ENCODE measurements at regions not wholly inside any gene's neighbourhood (a gene's known extent, or its start where the extent isn't known, plus 50 kb on each side); places are given as distances from the start of the nearest gene placed in this dataset.

DNA sequence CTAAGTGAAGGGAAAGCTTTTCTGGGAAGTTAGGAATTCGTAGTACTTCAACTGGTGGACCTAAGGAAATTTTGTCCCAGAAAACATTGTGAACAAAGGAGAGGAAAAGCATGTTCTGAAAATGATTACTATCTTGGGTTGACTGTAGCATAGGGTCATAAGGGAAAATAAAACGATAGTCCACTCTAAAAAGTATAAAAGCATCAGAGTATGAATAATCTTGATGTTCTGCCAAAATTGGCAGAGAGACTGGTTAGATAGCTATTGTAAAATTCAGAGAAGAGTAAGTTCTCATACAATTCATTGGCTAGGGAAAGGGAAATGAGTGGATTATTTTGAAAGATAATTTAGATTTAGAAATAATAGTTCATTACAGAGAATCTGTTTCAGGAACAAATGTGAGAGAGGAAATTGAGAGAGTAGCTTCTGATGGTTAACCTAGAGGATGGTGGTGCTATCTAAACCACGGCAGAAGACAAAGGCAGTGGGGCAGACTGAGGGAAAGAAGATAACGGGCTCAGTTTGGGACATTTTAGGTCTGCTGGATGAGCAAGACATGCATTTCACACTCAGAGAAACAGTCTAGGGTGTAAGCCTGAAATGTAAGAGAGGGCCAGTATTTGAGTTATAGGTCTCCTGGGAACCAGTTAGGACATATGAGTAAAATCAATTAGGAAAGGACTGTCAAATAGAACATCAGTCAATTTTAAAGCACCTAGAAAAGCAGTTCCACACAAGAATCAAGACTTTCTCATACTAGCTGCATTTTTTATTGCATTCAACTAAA is 799.3 kb upstream of the CXADR start:
- peaks cover 16% of the 10 kb centered on the region; the same call in 1 of the 2 replicates for H3K9me3 ChIP-seq (ENCODE audit: insufficient read depth, low read depth, low read length)
- H3K4me1 ChIP-seq (ENCODE audit: insufficient read depth, low read length), result no peaks in the 10 kb centered on the region
- no peaks in the 10 kb centered on the region for H3K27me3 ChIP-seq (ENCODE audit: insufficient read depth, low read length)
- H3K36me3 ChIP-seq (ENCODE audit: insufficient read depth, low read depth, low read length), result no peaks in the 10 kb centered on the region
- H3K9ac ChIP-seq (ENCODE audit: low read depth, low read length), result no peak overlapping the region
- H3K27ac ChIP-seq (ENCODE audit: low read length), result no peak overlapping the region
- no peak overlapping the region for H3K4me3 ChIP-seq (ENCODE audit: low read length)

DNA sequence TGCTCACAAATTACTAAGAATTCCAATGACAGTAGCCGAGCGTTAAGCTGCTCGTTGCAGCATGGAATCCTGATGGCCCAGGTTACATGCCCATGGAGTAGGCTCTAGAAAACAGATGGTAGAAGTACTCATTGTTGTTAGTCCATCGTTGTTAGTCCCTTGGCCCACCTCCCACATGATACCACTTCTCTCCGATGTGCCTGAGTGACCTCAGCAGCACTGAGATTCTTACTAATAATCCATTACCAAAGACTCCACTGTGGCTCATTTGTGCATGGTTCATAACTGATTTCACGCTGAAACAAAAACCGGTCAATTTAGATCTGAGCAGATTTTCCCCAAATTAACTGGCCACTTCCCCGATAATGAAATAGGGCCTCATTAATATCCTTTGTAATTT is 772.3 kb upstream of the CXADR start:
- Histone ChIP-seq H3K27me3 (ENCODE audit: insufficient read depth, low read length) (no peaks in the 10 kb centered on the region), H3K36me3 (ENCODE audit: insufficient read depth, low read depth, low read length) (no peaks in the 10 kb centered on the region), H3K9me3 (ENCODE audit: insufficient read depth, low read depth, low read length) (no peaks in the 10 kb centered on the region), H3K9ac (ENCODE audit: low read depth, low read length) (no peak overlapping the region), H3K27ac (ENCODE audit: low read length) (no peak overlapping the region), H3K4me3 (ENCODE audit: low read length) (no peak overlapping the region), H3K4me1 (ENCODE audit: insufficient read depth, low read length) (no peaks in the 10 kb centered on the region)

DNA sequence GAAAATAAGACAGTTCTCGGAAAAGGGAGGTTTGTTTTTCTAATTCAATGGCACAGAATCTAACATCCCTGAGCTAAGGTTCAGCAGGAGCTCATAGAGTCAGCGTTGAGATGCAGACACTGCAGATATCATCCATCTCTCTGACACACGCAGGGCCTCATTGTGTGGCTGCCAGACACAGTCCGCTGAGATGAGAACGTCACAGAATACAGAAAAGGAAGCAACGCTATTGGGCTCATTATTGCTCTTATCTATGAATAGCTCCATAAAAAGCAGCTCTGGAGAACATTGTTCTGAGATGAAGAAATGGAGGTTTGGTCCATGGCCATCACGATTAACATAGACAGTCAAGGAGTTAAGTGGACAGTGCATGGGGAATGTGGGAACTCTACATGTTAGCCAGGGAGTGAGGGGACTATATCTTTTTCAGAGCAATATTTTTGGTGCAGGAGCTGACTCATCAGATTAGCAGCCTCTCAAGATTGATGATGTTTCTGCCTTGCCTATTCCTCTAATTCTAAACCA is 771.6 kb upstream of the CXADR start:
- H3K9ac ChIP-seq (ENCODE audit: low read depth, low read length), result no peak overlapping the region
- H3K36me3 ChIP-seq (ENCODE audit: insufficient read depth, low read depth, low read length), result no peaks in the 10 kb centered on the region
- H3K27ac ChIP-seq (ENCODE audit: low read length), result no peak overlapping the region
- no peak overlapping the region for H3K4me3 ChIP-seq (ENCODE audit: low read length)
- no peaks in the 10 kb centered on the region for H3K27me3 ChIP-seq (ENCODE audit: insufficient read depth, low read length)
- no peaks in the 10 kb centered on the region for H3K4me1 ChIP-seq (ENCODE audit: insufficient read depth, low read length)
- no peaks in the 10 kb centered on the region for H3K9me3 ChIP-seq (ENCODE audit: insufficient read depth, low read depth, low read length)

DNA sequence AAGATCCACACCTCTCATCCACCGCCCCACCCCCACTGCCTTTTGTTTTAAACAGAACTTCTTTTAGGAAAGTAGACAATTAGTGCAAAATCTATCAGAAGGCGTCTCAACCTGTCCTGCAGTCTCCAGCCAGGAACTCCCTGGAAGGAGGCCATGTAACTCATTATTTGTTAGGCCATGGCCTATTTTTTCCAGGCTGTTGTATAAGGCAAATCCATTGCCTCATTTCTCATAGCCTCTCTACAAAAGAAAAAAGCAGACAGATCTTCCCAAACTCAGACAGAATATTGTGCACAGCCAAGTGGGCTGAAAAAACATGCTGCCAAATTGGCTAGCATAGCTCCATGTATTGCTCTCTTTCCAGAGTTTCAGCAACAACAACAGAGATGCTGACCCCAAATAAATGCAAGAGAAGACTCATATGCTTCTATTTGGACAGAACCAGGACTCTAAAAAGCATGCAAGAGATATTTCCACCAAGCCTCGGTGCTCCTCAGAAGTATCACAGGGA is 770.7 kb upstream of the CXADR start:
- Histone ChIP-seq H3K27ac (ENCODE audit: low read length) (no peak overlapping the region), H3K4me1 (ENCODE audit: insufficient read depth, low read length) (no peaks in the 10 kb centered on the region), H3K9me3 (ENCODE audit: insufficient read depth, low read depth, low read length) (no peaks in the 10 kb centered on the region), H3K9ac (ENCODE audit: low read depth, low read length) (no peak overlapping the region), H3K4me3 (ENCODE audit: low read length) (no peak overlapping the region), H3K36me3 (ENCODE audit: insufficient read depth, low read depth, low read length) (no peaks in the 10 kb centered on the region), H3K27me3 (ENCODE audit: insufficient read depth, low read length) (no peaks in the 10 kb centered on the region)

DNA sequence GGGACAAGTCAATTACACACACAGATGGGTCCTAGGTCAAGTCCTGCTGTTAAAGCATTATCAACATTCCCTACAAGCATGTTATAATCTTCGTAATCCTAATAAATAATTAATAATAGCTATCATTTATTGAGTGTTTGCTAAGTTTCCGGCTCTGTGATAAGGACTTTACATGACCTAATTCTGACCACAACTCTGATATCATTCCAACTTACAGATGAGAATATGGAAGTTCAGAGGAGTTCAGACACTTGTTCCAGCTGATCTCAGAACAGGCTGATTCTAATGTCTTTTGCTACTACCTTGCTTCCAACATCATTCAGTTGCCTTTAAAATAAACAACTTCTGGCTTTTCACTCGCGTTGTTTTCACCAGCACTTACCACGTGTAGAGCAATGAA is 770.1 kb upstream of the CXADR start:
- Histone ChIP-seq H3K36me3 (ENCODE audit: insufficient read depth, low read depth, low read length) (no peaks in the 10 kb centered on the region), H3K27me3 (ENCODE audit: insufficient read depth, low read length) (no peaks in the 10 kb centered on the region), H3K4me3 (ENCODE audit: low read length) (no peak overlapping the region), H3K9me3 (ENCODE audit: insufficient read depth, low read depth, low read length) (no peaks in the 10 kb centered on the region), H3K4me1 (ENCODE audit: insufficient read depth, low read length) (no peaks in the 10 kb centered on the region), H3K9ac (ENCODE audit: low read depth, low read length) (no peak overlapping the region), H3K27ac (ENCODE audit: low read length) (no peak overlapping the region)

DNA sequence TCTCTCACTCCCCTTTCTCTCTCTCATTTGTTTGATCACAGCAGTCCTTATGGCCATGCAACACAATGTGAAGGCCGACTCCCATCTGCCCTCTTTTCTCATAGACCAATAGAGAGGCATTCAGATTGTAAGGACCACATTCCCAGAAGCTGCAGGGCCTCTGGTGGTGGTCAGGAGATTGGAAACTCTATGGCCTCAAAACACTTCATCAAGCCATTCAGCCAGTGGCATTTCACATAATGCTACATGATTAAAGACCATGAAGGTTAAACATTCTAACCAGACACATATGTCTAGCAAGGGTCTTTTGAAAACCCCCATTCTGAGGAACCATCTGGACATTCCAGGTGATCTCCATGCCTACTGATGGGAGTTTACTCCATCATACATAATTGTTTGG is 769.5 kb upstream of the CXADR start:
- Histone ChIP-seq H3K4me3 (ENCODE audit: low read length) (no peak overlapping the region), H3K27ac (ENCODE audit: low read length) (no peak overlapping the region), H3K36me3 (ENCODE audit: insufficient read depth, low read depth, low read length) (no peaks in the 10 kb centered on the region), H3K9me3 (ENCODE audit: insufficient read depth, low read depth, low read length) (no peaks in the 10 kb centered on the region), H3K9ac (ENCODE audit: low read depth, low read length) (no peak overlapping the region), H3K27me3 (ENCODE audit: insufficient read depth, low read length) (no peaks in the 10 kb centered on the region), H3K4me1 (ENCODE audit: insufficient read depth, low read length) (no peaks in the 10 kb centered on the region)

DNA sequence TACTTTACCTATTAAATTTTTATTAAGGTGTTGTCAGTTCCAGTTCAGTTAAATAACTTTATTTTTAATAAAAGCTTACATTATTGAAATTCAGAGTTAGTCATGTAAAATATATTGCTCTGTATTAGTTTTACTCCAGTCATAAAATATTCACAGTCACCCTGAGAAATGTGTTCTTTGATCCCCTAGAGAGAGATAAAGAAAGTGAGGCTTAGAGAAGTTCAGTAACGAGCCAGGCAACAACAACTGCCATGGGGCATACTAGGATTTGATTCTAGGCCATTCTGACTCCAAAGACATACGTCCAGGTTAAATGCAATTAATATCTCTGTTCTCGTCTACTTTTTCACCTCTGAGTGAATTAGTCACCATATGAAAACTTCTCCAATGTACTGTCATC is 761.9 kb upstream of the CXADR start:
- no peaks in the 10 kb centered on the region for H3K36me3 ChIP-seq (ENCODE audit: insufficient read depth, low read depth, low read length)
- H3K27me3 ChIP-seq (ENCODE audit: insufficient read depth, low read length), result no peaks in the 10 kb centered on the region
- H3K9me3 ChIP-seq (ENCODE audit: insufficient read depth, low read depth, low read length), result no peaks in the 10 kb centered on the region
- no peak overlapping the region for H3K4me3 ChIP-seq (ENCODE audit: low read length)
- no peak overlapping the region for H3K27ac ChIP-seq (ENCODE audit: low read length)
- 0 out of 2 replicates have a peak, but pooled peaks cover 3% of the 10 kb centered on the region for H3K4me1 ChIP-seq (ENCODE audit: insufficient read depth, low read length)
- H3K9ac ChIP-seq (ENCODE audit: low read depth, low read length), result no peak overlapping the region

DNA sequence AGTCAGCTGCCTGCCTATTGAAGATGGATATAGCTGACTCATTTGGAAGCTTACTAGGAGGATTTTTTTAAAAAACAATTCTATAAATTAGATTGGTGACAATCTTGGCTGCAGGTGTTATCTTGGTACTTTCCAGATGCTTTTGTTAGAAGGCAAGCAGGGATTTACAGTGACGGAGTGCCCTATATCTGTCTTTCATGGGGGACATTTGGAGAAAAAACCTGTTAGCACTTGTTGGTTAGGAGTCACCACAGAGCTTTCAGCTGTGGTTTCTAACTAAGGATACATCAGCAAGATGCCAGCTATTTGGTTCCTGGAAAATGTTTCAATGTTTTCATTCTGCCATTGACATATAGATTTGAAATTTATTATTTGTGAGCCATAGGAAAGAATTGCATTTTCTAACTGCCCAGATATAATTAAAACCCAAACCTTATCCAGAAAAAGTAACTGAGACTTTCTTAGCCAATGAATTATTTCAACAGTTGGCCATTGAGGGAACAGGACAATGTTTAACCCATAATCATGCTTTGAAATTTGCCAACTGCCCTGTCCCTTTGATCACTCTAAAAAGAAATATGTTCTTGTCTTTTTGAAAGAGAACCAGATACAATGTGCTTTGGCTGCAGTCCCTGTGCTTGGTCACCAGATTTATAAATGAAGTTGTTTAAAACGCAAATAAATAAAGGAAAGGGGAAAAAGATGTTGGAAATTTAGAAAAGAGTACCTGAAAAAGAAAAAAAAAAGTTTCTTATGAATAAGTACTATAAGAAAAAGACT is 761.0 kb upstream of the CXADR start:
- Histone ChIP-seq H3K4me1 (ENCODE audit: insufficient read depth, low read length) (0 out of 2 replicates have a peak, but pooled peaks cover 3% of the 10 kb centered on the region), H3K27ac (ENCODE audit: low read length) (no peak overlapping the region), H3K9me3 (ENCODE audit: insufficient read depth, low read depth, low read length) (no peaks in the 10 kb centered on the region), H3K27me3 (ENCODE audit: insufficient read depth, low read length) (no peaks in the 10 kb centered on the region), H3K9ac (ENCODE audit: low read depth, low read length) (no peak overlapping the region), H3K4me3 (ENCODE audit: low read length) (no peak overlapping the region), H3K36me3 (ENCODE audit: insufficient read depth, low read depth, low read length) (no peaks in the 10 kb centered on the region)

DNA sequence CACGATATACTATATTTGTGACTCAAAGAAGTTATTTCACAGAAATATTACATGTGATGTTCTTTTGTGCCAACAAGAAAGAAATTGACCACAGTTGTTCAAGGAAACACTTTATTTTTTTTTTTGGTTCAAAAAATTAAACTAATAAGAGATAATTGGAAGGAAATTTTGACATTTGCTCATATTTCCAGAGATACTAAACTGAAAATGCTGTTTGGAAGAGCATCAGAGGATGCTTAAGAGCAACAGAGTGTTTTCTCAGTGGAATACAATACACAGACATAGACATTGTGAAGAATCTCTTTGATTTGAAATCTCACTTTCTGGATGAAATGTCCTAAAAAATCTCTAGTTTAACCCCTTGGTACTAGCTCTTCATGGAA is 760.4 kb upstream of the CXADR start:
- H3K4me1 ChIP-seq (ENCODE audit: insufficient read depth, low read length), result 0 out of 2 replicates have a peak, but pooled peaks cover 3% of the 10 kb centered on the region
- no peak overlapping the region for H3K27ac ChIP-seq (ENCODE audit: low read length)
- no peaks in the 10 kb centered on the region for H3K27me3 ChIP-seq (ENCODE audit: insufficient read depth, low read length)
- no peaks in the 10 kb centered on the region for H3K36me3 ChIP-seq (ENCODE audit: insufficient read depth, low read depth, low read length)
- H3K9me3 ChIP-seq (ENCODE audit: insufficient read depth, low read depth, low read length), result no peaks in the 10 kb centered on the region
- no peak overlapping the region for H3K4me3 ChIP-seq (ENCODE audit: low read length)
- H3K9ac ChIP-seq (ENCODE audit: low read depth, low read length), result no peak overlapping the region

DNA sequence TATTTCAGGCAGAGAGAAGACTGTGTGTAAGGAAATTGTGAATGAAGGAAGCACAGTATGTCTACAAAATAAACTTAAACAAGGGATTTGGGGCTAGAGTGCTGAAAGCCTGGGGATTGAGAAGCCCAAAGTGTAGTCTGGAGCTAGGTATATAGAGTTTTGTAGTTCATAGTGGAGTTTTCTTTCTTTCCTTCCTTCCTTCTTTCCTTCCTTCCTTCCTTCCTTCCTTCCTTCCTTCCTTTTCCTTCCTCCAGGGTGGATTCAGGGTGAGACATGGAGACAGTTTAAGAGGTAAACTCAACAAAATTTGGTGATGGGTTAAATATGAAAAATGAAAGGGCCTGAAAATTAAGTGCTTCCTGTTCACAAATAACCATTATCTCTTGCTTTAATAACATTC is 757.8 kb upstream of the CXADR start:
- no peak overlapping the region for H3K4me3 ChIP-seq (ENCODE audit: low read length)
- H3K36me3 ChIP-seq (ENCODE audit: insufficient read depth, low read depth, low read length), result no peaks in the 10 kb centered on the region
- no peaks in the 10 kb centered on the region for H3K27me3 ChIP-seq (ENCODE audit: insufficient read depth, low read length)
- no peak overlapping the region for H3K9ac ChIP-seq (ENCODE audit: low read depth, low read length)
- H3K4me1 ChIP-seq (ENCODE audit: insufficient read depth, low read length), result no peaks in the 10 kb centered on the region
- H3K27ac ChIP-seq (ENCODE audit: low read length), result no peak overlapping the region
- no peaks in the 10 kb centered on the region for H3K9me3 ChIP-seq (ENCODE audit: insufficient read depth, low read depth, low read length)

DNA sequence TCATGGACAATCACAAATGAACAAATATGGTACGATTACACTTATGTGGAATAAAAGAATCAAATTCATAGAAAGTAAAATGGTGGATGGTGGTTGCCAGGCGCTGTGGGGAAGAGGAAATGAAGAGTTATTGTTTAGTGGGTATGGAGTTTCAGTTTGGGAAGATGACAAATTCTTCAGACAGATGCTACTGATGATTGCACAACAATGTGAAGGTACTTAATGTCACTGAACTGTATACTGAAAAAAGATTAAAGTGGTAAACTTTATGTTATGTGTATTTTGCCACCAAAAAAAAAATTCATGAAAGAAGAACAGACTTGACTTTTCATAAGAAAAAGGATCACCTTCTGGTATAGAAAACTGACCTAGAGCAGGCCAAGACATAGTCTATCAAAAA is 745.6 kb upstream of the CXADR start:
- no peak overlapping the region for H3K4me3 ChIP-seq (ENCODE audit: low read length)
- H3K9me3 ChIP-seq (ENCODE audit: insufficient read depth, low read depth, low read length), result no peaks in the 10 kb centered on the region
- H3K36me3 ChIP-seq (ENCODE audit: insufficient read depth, low read depth, low read length), result no peaks in the 10 kb centered on the region
- H3K9ac ChIP-seq (ENCODE audit: low read depth, low read length), result no peak overlapping the region
- H3K27ac ChIP-seq (ENCODE audit: low read length), result no peak overlapping the region
- H3K4me1 ChIP-seq (ENCODE audit: insufficient read depth, low read length), result no peaks in the 10 kb centered on the region
- H3K27me3 ChIP-seq (ENCODE audit: insufficient read depth, low read length), result no peaks in the 10 kb centered on the region

DNA sequence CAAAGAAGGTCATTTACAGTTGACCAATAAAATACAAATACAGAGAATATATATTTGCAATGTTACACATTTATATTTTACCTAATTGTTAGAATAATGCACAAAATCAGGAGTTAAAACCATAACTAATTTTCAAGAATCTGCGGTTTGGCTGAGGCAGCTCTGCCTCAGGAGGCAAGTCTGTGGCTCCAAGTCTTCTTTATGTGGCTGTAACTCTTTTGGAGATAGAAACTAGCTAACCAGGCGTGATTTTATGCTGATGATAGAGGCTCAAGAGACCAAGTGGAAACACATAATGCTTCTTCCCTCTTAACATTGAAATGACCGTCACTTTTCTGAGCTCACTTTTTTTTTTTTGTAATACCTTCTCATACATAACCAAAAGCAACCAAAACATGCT is 744.7 kb upstream of the CXADR start:
- no peaks in the 10 kb centered on the region for H3K9me3 ChIP-seq (ENCODE audit: insufficient read depth, low read depth, low read length)
- H3K27ac ChIP-seq (ENCODE audit: low read length), result no peak overlapping the region
- no peaks in the 10 kb centered on the region; the same call in 1 of the 2 replicates for H3K4me1 ChIP-seq (ENCODE audit: insufficient read depth, low read length)
- no peaks in the 10 kb centered on the region for H3K27me3 ChIP-seq (ENCODE audit: insufficient read depth, low read length)
- no peaks in the 10 kb centered on the region for H3K36me3 ChIP-seq (ENCODE audit: insufficient read depth, low read depth, low read length)
- no peak overlapping the region for H3K9ac ChIP-seq (ENCODE audit: low read depth, low read length)
- H3K4me3 ChIP-seq (ENCODE audit: low read length), result no peak overlapping the region
